LNCAP (cell line): ENCODE measurements at regions not wholly inside any gene's neighbourhood (a gene's known extent, or its start where the extent isn't known, plus 50 kb on each side); places are given as distances from the start of the nearest gene placed in this dataset.

Experiments used
- TF ChIP-seq, protein P1 (sequence below): fragments of 450-650 bp; IDR thresholded peaks from 2 replicates; pipeline ENCODE4 v1.5.1; 2017; ENCODE audit warnings: mild to moderate bottlenecking

DNA sequence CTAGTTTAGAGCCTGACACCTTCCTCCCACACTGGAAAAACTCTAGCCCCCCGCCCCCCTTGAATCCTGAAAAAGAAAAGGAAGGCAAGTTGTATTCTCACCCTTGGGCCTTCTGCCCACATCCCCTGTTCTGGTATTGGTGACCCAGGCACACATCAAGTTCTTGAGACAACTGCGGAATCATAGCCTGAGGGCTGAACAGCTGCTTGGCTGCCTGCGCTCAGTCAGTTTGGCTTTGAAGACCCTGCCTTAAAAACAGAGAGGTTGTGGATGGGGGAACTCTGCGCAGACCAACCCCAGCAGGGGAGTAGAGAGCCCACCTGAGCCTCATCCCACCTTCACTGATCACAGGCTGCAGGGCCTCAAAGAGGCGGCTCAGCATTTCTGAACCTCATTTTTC, 229.2 kb downstream of the ANAPC1 start:
- TF ChIP-seq, protein P1, sequence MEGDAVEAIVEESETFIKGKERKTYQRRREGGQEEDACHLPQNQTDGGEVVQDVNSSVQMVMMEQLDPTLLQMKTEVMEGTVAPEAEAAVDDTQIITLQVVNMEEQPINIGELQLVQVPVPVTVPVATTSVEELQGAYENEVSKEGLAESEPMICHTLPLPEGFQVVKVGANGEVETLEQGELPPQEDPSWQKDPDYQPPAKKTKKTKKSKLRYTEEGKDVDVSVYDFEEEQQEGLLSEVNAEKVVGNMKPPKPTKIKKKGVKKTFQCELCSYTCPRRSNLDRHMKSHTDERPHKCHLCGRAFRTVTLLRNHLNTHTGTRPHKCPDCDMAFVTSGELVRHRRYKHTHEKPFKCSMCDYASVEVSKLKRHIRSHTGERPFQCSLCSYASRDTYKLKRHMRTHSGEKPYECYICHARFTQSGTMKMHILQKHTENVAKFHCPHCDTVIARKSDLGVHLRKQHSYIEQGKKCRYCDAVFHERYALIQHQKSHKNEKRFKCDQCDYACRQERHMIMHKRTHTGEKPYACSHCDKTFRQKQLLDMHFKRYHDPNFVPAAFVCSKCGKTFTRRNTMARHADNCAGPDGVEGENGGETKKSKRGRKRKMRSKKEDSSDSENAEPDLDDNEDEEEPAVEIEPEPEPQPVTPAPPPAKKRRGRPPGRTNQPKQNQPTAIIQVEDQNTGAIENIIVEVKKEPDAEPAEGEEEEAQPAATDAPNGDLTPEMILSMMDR, result no peak

DNA sequence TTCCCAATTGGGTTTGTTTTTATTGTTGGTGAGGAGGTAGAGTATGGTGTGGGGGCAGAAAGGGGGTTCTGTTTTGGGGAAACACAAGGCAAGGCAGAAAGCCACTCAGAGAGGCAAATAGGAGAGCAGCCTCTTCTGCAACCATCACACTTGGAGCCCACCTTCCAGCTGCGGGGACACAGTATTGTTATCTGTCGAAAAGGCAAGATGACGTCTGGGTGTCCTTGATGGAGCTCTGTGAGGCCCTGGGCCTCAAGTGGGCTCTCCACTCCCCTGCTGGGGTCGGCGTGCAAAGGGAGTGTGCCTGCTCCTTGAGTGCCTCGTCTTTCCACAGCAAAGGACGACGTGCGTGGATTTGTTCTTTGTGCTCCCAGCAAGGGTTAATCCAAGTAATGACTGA, 227.6 kb downstream of the ANAPC1 start:
- TF ChIP-seq, protein P1, result no peak

- TF ChIP-seq, protein P1, result no peak
Measured at GRCh38 chr2:111656894-111657293, 227.1 kb downstream of the ANAPC1 start.

- TF ChIP-seq, protein P1, result no peak
Measured at GRCh38 chr2:111657351-111657975, 226.5 kb downstream of the ANAPC1 start.

GRCh38 chr2:111659361-111660333, 224.3 kb downstream of the ANAPC1 start:
- TF ChIP-seq, protein P1, result no peak

DNA sequence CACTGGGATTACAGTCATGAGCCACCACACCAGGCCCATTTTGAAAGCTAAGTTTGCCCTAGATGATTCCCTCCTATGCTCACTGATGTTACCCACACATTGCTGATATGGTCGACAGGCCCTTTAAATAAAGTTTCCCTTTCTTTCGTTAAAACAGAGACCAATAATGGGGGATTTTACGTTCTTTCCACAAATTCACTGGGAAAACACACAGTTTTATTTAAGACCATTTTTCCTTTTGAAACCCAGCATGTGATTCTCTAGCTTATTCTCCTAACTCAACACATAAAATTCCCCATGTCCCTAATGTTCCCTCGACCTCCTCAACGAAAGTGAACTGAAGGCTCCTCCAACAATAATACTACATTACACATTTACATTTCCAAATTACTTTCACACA, 223.2 kb downstream of the ANAPC1 start:
- TF ChIP-seq, protein P1, result no peak

DNA sequence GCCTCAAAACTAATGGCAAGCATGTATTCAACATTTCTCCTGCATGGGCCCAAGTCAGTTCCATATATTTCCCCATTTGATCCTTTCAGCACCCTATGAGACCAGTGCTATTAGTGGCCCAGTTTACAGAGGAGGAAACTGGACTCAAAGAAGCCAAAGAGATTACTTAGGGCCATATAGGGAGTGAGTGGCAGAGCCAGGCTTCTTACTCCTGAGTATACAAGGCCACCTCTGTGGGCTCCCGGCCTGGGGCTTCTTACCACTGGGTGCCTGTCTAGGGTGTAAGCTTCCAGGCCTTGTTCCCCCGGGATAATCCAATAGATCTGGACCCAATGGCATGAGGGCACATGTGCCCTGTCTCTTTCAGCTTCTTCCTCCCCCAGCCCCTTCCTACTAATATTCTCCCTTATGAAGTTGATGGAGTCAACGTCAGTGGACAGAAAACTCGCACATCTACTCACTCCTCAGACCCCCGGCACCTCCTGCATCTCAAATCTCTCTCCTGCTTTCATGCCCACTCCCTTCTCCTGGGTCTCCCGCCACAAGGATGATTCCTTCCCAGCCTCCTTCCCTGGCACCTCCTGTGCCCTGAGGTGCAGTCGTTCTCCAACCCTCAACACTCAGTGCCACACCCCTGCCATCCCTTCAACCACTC, 222.6 kb downstream of the ANAPC1 start:
- TF ChIP-seq, protein P1, result no peak
